ENCODE measurements at regions not wholly inside any gene's neighbourhood (a gene's known extent, or its start where the extent isn't known, plus 50 kb on each side); places are given as distances from the start of the nearest gene placed in this dataset.

GRCh38 chr7:130894146-130894908 lies 160.3 kb upstream of the KLF14 start:
- no peak for TF ChIP-seq CTCF (IDR thresholded peaks at IDR 0.05)
- TF ChIP-seq POLR2A (IDR thresholded peaks at IDR 0.05) = no peak
